Dermis blood vessel endothelial cell (primary cell): ENCODE measurements at regions not wholly inside any gene's neighbourhood (a gene's known extent, or its start where the extent isn't known, plus 50 kb on each side); places are given as distances from the start of the nearest gene placed in this dataset.
"Not testable (repeated sequence)": the region's sequence is repeated elsewhere in the genome, so short reads cannot be mapped to it uniquely, and the experiment has no call there.

Experiments
- DNase-seq: peaks from one replicate; pipeline ENCODE4 v3.0.0; 2010

DNA sequence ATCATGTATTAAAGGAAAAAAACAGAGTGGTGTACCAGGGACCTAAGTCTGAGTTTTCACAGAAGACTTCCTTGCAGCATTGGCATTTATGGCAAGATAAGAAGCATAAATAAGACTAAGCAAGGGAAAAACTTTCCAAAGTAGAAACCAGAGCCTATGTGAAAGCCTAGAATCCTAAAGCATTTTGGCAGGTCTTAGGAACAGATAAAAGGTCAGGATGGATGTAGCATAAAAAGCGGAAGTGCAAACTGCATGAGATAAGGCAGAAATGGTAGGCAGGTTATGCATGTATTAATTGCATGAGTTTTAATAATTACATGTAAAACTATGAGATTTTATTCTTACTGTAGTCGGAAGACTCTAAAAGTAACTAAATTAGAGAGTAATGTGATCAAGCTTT, 596.5 kb downstream of the SUCLG1 start:
- DNase-seq, result no peak

DNA sequence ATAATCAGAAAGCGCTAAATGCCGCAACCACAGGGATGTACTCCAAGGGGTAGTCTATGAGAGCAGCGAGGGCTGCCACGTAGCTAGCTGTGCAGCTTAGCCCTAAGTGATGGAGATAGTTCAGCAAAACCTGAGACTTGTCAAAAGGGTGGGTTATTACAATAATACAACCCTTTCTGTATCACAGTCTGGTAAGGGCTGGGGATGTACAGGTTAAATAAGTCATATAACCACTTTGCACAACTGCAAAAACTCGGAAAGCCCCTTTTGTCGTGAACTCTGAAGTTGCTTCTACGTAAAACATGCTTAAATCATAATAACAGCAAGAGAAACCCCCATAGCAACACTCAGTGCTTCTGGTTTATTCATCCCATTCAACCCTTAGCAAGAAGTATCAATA, 598.8 kb downstream of the SUCLG1 start:
- no peak for DNase-seq

DNA sequence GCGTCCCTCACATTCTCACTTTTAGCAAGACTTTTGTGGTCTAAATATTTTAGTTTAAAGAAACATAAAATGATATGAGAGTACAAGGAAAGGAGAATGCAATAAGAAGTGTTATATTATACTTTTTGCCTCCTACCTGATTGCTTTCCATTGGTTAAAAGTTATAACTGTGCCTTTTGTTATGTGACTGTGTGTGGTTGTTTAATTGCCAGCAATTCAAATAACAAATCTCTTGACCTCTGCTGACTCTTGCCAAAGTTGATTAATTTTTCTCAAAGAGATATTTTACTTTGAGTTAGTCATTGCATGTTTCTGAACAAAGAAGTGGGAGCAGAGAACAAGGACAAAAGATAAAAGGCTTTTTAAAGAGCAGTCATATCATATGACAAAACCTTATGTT, 599.5 kb downstream of the SUCLG1 start:
- DNase-seq, result no peak

DNA sequence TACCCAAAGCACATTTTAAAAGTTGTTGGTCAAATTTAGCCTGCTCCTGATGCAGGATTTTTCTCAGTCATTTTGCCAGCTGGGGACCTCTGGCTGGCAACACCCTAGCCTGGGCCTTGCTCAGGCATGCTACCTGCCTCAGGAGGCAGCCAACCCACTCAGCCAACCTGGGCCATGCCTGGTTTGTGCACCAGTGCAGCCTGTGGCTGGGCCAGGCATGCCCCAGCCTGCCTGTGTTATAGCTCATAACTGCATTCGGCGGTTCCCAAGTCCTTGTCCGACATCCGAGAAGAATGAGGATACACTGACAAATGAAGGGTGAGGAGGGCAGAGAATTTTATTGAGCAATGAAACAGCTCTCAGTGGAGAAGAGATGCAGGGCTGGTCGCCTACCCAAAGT, 608.0 kb downstream of the SUCLG1 start:
- DNase-seq, result no peak

DNA sequence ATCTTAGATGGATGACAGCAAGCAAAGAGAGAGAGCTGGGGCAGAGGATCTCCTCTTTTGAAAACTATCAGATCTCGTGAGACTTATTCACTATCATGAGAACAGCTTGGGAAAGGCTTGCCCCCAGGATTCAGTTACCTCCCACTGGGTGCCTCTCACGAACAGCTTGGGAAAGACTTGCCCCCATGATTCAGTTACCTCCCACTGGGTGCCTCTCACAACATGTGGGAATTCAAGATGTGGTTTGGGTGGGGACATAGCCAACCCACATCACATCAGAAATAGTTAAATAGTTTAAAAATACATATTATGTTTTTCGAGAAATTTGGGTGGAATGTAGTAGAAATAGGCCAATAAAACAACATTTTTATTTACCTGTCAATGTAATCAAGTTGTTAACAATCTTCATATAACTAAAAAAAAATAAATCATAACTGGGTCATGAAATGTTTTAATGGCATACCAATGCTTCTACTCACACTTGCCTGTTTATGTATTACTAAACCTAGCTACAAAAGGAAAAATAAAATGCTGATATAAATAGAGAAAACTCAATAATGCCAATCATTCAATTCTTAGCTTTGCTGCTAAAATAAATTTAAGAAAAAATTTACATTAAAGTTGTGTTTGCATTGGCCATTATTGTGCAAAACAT, 608.9 kb downstream of the SUCLG1 start:
- DNase-seq, result no peak

DNA sequence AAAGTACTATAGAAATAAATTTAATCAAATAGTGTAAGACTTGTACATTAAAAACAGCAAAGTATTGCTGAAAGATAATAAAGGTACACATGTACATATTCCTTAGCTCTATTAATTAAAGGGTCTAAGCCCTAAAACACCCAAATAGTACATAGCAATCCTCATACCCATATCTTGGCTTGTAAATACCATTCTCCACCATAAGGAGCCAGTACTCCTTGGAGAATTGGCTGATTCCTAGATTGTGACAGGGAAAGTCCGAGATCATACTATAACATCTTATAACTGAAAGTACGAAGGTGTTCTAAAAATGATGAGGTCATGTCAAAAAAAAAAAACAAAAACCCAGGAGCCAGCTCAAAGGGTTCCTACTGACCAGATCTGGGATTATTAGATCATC, 614.6 kb downstream of the SUCLG1 start:
- no peak for DNase-seq

DNA sequence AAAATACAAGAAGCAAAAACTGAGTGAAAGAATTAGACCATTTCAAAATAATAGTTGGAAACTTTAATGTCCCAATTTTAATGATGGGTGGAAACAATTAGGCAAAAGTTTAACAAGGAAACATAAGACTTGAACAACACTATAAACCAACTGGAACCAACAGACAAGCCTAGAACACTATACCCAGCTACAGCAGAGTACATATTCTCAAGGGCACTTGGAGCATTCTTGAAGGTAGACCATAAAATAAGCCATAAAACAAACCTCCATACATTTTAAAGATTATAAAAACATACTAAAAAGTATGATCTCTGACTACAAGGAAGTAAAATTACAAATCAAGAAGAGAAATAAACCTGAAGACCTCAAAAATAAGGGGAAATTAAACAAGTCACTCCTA, 616.7 kb downstream of the SUCLG1 start:
- no peak for DNase-seq

DNA sequence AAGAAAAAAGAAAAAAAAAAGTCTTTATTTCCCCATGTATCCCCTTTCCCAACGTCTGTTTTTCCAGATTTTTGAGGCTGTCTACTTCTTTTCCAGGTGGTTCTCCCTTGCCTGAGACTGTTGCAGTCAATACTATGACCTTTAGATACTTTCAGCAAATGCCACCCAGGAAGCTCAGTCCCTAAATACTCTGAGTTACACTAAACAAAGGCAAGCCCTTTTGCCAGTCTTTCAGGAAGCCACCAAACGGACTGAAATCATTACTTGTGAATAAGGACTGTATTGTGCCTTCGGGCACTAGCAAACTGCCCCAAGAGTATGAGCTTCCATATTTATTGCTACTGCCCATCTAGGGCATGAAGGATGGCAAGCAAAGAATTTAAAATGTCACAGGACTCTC, 621.3 kb downstream of the SUCLG1 start:
- no peak for DNase-seq

DNA sequence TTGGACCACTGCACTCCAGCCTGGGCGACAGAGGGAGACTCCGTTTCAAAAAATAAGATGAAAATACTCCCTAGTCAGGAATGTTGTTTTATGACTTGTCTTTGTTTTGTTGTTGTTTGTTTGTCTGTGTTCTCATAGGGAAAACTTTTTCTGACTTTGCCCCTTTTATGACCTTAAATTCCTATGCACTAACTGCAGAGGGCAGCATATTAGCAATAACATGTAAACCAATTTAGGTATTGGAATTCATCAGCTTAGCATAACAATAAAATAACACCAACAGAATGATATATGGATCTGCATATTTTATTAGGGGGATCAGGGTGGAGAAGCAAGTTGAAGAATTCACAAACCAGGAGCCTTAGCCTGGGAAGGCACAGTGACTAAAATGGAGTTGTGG, 631.5 kb downstream of the SUCLG1 start:
- DNase-seq, result no peak

DNA sequence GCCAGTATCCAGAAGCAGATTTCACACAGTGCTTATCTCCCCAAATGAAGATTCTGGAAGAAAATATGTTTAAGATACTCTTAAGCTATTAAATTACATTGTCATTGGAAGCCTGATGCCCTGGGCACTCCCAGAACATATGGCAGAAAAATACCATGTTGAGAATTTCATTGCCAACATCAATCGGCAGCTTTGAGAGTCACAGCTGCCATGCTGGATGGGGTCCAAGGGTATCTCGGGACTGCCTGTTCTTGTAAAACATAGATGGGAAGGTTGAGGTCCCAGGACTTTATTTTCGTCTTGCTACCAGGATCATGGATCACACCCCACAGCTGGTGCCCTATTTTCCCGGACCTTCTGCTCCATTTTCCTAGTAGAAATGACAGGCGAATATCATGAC, 632.5 kb downstream of the SUCLG1 start:
- no peak for DNase-seq

DNA sequence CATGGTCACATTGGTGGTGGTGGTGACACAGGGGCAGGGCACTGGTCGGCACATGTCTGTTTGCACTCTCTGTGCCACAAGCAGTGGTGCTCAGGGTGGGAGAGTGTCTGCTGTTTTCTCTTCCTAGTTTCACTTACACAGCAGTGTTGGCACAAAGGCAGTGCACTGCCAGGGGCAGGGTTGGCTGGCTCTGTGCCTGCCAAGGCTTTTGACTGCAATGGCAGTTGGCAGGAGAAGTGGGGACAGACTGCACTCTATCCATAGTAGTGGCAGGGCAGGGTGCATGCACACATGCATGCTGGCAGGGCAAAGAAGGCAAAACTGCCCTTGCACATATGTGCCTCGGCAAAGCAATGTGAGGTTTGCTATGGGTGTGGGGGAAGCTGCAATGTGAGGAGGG, 635.9 kb downstream of the SUCLG1 start:
- DNase-seq, result no peak

DNA sequence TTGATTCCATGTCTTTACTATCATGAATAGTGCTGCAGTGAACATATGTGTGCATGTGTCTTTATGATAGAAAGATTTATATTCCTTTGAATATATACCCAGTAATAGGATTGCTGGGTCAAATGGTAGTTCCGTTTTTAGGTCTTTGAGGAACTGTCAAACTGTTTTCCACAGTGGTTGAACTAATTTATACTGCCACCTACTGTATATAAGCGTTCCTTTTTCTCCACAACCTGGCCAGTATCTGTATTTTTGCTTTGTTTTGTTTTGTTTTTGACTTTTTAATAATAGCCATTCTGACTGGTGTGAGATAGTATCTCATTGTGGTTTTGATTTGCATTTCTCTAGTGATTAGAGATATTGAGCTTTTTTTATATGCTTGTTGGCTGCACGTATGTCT, 641.6 kb downstream of the SUCLG1 start:
- peak; percentile 11 for DNase-seq

DNA sequence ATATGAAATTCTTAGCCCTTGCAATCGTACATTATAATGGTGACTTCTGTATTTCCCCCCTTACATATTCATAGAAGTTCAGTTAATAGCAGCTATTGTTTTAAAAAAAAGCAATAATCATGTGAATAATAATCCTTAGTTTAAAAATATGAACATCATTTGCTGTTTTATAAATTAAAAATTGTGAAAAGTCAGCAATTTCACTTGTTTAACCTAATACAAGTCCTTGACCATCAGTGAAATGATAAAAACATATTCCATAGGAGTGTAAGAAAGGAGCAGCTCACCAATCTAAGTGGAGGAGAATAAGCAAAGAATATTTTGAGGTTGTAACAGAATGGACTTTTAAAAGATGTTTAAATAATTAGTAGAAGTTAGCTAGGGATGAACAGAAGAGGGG, 650.2 kb downstream of the SUCLG1 start:
- no peak for DNase-seq

DNA sequence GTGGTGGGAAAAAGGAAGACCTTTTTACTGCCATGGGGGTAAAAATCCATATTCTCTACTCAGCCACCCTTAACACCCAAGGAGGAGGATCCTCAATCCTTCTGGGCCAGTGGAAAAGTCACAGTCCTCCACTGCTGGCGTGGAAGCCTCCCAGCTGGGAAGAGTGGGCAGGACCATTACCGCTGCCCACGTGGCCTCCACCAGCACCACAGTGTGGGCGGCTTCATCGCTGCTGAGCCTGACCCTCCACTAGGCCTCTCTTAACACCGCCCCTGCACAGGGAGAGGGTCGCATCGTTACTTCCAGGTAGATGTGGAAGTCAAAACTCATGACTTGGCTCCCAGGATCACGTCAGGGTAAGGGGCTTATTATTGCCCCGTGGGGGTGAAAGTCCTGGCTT, 656.5 kb downstream of the SUCLG1 start:
- no peak for DNase-seq

DNA sequence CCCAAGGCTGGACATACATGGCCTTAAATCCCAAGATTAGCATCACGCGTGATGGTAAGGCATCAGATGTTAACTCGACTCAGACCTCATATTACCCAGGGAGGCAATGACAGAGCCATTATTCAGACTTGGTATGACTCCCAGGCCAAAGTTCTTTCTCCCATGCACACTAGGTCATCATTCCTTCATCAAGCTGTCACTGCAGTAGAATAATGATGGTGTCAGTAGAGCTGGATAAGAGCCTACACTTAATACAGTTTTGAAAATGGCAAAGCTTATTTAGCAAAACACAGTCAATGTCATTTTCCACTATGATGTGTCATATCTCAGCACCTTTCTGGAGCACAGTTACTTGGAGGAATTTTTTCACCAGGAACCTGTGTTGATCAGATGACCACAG, 663.3 kb downstream of the SUCLG1 start:
- DNase-seq, result no peak

DNA sequence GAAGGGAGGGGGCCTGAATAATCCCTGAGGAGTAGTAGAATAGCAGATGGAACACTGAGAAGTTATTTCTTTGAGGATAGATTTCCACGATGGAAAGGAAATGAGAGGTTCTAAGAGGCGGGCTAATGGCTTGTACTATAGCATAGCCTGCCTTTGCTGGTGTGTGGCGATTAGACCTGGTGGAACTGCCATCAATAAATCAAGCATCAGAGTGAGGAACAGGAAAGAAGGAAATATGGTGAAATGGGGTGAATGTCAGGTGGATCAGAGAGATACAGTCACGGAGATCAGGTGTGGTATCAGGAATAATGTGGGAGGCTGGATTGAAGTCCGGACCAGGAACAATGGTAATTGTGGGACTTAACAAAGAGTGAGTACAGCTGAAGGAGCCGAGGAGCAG, 668.6 kb downstream of the SUCLG1 start:
- DNase-seq, result not testable (repeated sequence)

DNA sequence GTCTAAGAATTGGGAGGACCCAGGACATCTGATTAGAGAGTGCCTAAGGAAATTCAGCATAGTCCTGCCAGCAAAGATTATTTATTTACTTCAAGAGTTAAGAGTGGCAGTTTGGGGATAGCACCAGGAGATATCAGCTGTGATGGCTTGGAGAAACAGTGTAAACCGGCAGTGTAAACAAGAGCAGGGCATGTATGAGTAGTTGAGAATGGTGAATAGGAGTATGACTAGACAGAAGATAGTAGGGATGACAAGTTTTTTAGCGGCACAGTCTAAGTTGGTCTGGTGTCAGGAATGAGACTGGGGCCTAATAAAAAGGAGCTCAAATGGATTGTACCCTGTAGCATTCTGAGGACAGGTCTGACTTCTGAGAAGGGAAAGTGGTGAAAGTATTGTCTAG, 669.4 kb downstream of the SUCLG1 start:
- not testable (repeated sequence) for DNase-seq

DNA sequence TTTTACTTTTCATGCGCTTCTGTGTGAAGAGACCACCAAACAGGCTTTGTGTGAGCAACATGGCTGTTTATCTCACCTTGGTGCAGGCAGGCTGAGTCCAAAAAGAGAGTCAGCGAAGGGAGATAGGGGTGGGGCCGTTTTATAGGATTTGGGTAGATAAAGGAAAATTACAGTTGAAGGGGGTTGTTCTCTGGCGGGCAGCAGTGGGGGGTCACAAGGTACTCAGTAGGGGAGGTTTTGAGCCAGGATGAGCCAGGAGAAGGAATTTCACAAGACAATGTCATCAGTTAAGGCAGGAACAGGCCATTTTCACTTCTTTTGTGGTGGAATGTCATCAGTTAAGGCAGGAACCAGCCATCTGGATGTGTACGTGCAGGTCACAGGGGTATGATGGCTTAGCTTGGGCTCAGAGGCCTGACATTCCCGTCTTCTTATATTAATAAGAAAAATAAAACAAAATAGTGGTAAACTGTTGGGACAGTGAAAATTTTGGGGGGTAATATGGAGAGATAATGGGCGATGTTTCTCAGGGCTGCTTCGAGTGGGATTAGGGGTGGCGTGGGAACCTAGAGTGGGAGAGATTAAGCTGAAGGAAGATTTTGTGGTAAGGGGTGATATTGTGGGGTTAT, 670.0 kb downstream of the SUCLG1 start:
- not testable (repeated sequence) for DNase-seq

DNA sequence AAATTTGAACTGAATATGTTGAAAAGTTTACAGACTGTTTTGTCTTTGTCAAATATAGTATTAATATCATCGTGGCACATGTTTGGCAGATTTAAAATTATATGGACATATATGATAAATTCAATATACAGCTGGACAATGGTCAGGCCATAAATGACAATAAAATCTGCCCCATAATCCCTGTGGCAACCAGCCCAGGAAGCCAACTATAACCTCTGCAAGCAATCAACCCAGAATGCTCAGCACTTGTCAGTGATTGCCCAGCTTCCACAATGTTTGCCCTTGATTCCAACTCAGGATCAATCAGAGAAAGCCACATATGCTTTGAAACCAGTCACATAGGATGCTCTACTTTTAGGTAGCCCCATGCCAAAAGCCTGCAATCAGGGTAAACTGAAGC, 671.9 kb downstream of the SUCLG1 start:
- no peak for DNase-seq

DNA sequence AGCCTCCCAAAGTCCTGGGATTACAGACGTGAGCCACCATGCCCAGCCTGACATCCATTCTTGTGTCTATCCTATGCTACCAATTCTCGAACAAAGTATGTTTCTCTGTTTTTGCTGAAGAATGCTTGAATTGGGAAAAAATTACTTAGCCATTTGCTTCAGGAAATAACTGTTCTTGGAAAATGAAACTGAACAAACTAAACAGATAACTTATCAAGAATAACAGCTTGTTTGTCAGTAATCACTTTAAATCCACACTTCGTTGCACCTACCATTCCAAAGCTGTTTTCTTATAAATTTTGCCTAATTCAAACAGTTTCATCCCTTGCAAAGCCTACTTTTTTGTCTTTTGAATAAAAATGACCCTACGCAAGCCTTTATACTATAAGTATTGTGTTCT, 672.9 kb downstream of the SUCLG1 start:
- DNase-seq, result no peak

DNA sequence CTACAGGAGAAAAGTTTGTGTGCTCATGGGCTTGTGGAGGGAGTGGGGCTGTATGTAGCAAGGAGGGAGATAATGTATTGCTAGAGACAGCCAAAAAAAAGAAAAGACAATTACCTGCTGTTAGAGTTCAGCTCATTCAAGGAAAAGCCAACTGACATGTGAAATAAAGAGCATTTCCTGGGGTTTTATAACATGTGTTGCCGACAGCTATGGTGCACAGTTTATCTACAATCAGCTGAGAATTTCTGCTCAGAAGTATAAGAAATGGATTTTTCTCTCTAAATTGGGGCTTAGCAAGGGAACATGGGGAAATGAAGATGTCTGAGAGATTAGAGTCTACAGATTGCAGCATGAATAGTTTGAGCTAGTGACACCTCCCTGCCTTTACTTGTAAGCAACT, 674.1 kb downstream of the SUCLG1 start:
- DNase-seq, result no peak

DNA sequence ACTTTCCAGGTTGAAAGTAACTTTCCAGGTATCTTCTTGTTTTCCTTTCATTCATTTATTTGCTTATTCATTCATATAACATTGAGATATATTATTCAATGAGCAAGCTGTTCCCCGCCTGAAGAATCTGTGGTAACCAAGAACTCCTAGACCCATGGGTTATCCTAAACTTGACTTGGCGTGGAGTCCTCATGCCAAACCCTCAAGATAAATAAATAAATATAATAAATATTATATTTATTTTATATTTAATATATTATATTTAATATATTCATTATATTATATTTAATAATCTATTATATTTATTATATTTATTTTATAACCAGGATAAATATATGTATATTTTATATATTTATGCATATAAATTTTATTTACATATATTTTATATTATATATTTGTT, 674.8 kb downstream of the SUCLG1 start:
- DNase-seq, result no peak

DNA sequence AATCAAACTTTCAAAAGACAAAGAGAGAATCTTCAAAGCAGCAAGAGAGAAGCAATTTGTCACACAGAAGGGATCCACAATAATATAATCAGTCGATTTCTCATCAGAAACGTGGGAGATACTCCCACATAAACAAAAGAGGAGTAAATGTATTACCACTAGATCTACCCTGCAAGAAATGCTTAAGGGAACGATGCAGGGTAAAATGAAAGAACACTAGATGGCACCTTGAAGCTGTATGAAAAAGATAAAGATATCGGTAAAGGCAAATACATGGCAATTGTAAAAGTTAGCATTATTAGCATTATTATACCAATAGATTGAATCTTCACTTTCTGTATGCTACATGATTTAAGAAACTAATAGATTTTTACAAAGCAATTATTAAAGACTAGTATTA, 677.0 kb downstream of the SUCLG1 start:
- no peak for DNase-seq

DNA sequence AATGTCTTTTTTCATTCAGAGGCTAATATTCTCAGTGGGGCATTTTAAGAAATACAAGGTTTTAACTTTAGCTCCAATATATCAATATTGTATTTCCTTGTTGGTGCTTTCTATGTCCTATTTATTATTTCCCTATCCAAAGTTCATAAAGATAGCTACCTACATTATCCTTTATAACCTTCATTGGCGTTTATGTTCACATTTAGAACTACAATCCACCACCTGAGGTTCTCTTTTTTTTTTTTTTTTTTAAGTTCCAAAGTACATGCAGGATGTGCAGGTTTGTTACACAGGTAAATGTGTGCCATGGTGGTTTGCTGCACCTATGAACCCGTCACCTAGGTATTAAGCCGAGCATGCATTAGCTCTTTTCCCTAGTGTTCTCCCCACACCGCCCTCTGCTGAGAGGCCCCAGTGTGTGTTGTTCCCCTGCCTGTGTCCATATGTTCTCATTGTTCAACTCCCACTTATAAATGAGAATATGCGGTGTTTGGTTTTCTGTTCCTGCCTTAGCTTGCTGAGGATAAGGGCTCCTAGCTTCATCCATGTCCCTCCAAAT, 694.6 kb downstream of the SUCLG1 start:
- no peak for DNase-seq

DNA sequence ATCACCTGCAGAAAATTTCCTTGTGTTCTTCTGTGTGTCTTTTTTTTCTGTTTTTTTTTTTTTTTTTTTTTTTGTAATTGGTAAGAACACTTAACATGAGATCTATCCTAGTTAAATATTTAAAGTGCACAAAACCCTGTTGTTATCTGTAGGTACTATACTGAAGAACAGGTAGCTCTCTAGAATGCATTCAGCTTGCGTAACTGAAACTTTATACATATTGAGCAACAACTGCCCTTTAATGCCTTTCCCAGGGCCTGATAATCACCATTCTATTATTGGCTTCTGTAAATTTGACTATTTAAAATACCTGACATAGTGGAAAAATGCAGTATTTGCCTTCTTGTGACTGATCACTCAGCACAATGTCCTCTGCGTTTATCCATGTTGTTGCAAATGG, 701.8 kb downstream of the SUCLG1 start:
- no peak for DNase-seq
